Muscle of leg (tissue), 3 donors: ENCODE measurements at regions not wholly inside any gene's neighbourhood (a gene's known extent, or its start where the extent isn't known, plus 50 kb on each side); places are given as distances from the start of the nearest gene placed in this dataset.
"Not testable (repeated sequence)": the region's sequence is repeated elsewhere in the genome, so short reads cannot be mapped to it uniquely, and the experiment has no call there.

Experiments used
- DNase-seq: peaks from one replicate; pipeline ENCODE4 v3.0.0; 2013
- H3K27ac ChIP-seq: one replicate; pipeline ENCODE4 v1.5.1; 2013; ENCODE audit warnings: mild to moderate bottlenecking, low read length, control low read depth
- H3K27me3 ChIP-seq: one replicate; pipeline ENCODE4 v1.6.1; 2013; ENCODE audit warnings: low read length; ENCODE audit not compliant: control insufficient read depth, insufficient read depth
- H3K36me3 ChIP-seq: one replicate; pipeline ENCODE4 v1.6.1; 2013; ENCODE audit warnings: low read length; ENCODE audit not compliant: control insufficient read depth, insufficient read depth
- H3K4me1 ChIP-seq: one replicate; pipeline ENCODE4 v1.6.1; 2013; ENCODE audit warnings: low read length; ENCODE audit not compliant: control insufficient read depth, insufficient read depth
- H3K4me3 ChIP-seq: one replicate; pipeline ENCODE4 v1.5.1; 2013; ENCODE audit warnings: low read length, control low read depth
- H3K9me3 ChIP-seq: replicated peaks from 2 replicates; pipeline ENCODE4 v1.6.1; 2013; ENCODE audit warnings: low read depth, low read length; ENCODE audit not compliant: control insufficient read depth
- WGBS: methylation state at CpG from one replicate; pipeline ENCODE4 v1.1.5; 2013; ENCODE audit warnings: missing lambda C conversion rate; ENCODE audit not compliant: insufficient coverage; 5-methylcytosine and 5-hydroxymethylcytosine counted together

DNA sequence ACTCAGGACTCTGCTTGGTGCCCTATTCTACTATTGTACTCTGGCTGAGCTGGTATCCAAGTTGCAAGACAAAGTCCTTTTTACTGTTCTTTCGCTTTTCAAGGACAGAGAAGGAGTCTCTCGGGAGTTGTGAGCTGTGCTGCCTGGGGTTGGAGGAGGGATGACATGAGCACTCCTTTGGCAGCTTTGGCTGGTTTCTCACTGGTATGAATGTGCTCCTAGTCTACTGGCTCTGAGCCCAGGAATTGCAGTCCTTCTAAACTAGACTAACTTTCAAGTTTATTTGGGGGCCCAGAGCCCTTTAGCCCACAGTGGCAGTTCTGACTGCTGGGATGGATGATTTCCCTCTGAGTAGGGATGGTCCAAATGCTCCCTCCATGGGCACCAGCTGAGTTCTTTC lies 997.1 kb downstream of the RAB28 start:
- 100% methylated on average over 1 of the region's 2 CpGs for WGBS

GRCh38 chr4:12472087-12472486 lies 1012.1 kb downstream of the RAB28 start:
- H3K4me1 ChIP-seq = no peaks in the 10 kb centered on the region
- no CpG with 5 or more reads among the region's 2 CpGs for whole genome bisulfite sequencing
- H3K27me3 ChIP-seq = no peaks in the 10 kb centered on the region
- no peaks in the 10 kb centered on the region for H3K9me3 ChIP-seq
- no peaks in the 10 kb centered on the region for H3K36me3 ChIP-seq
- no peak overlapping the region for H3K4me3 ChIP-seq
- no peak overlapping the region for H3K27ac ChIP-seq
- DNase-seq = no peak

More for the DNA sequence above, 997.1 kb downstream of the RAB28 start:
- no peaks in the 10 kb centered on the region for H3K4me1 ChIP-seq
- no peak for DNase-seq
- H3K36me3 ChIP-seq = no peaks in the 10 kb centered on the region
- no peaks in the 10 kb centered on the region for H3K9me3 ChIP-seq
- H3K4me3 ChIP-seq = no peak overlapping the region
- no peaks in the 10 kb centered on the region for H3K27me3 ChIP-seq
- no peak overlapping the region for H3K27ac ChIP-seq

DNA sequence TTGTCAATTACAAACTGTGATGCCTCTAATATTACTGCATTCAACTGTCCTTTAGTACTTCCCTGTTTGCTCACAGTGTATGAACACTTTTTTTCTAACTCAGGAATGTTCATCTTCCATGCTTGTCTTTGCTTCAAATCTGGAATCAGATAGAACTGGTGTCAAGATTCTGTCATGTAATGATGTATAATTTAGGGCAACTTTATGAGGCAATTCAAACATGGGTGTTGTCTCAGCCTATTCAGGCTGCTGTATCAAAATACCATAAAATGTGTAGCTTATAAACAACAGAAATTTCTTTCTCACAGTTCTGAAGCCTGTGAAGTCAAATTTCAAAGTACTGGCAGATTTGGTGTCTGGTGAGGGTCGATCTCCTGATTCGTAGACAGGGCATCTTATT lies 1012.9 kb downstream of the RAB28 start:
- WGBS = no CpG with 5 or more reads among the region's 2 CpGs
- Histone ChIP-seq H3K4me1 (no peaks in the 10 kb centered on the region), H3K27me3 (no peaks in the 10 kb centered on the region), H3K9me3 (no peaks in the 10 kb centered on the region), H3K36me3 (no peaks in the 10 kb centered on the region), H3K27ac (no peak overlapping the region), H3K4me3 (no peak overlapping the region)
- DNase-seq = no peak

GRCh38 chr4:12461576-12461975 lies 1022.6 kb downstream of the RAB28 start:
- not testable (repeated sequence) for H3K9me3 ChIP-seq, H3K27me3 ChIP-seq, H3K27ac ChIP-seq, DNase-seq, H3K4me3 ChIP-seq, H3K36me3 ChIP-seq, H3K4me1 ChIP-seq
- WGBS = 100% methylated on average over 2 of the region's 5 CpGs

GRCh38 chr4:12459126-12459525 lies 1025.0 kb downstream of the RAB28 start:
- Histone ChIP-seq H3K4me1 (no peaks in the 10 kb centered on the region), H3K4me3 (no peak overlapping the region), H3K36me3 (no peaks in the 10 kb centered on the region), H3K27ac (no peak overlapping the region), H3K9me3 (peaks cover 8% of the 10 kb centered on the region), H3K27me3 (no peaks in the 10 kb centered on the region)
- DNase-seq = no peak
- 100% methylated on average over 1 of the region's 3 CpGs for WGBS

DNA sequence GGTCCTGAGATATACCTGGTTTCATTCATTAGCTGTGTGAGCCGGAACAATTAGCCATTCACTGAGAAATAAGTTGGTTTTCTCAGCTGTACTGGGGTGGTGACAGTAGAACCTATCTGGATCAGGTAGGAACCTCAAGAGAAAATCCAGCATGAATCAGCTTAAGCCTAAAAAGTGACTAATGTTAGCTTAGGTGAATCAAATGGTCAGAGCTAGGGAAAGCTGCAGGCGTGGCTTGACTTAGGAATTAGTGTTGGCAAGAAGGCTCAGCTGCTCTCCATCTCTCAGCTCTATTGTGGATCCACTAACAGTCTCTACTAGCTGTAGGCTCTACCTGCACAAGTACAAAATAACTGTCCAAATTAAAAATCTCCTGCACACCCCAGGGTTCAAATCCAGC lies 1025.5 kb downstream of the RAB28 start:
- Histone ChIP-seq H3K4me3 (no peak overlapping the region), H3K27ac (no peak overlapping the region), H3K36me3 (no peaks in the 10 kb centered on the region), H3K9me3 (peaks cover 9% of the 10 kb centered on the region), H3K27me3 (no peaks in the 10 kb centered on the region), H3K4me1 (no peaks in the 10 kb centered on the region)
- no peak for DNase-seq
- WGBS = no CpG with 5 or more reads among the region's 2 CpGs

GRCh38 chr4:12452291-12452690 lies 1023.6 kb upstream of the HS3ST1 start:
- Histone ChIP-seq H3K36me3 (no peaks in the 10 kb centered on the region), H3K4me1 (no peaks in the 10 kb centered on the region), H3K4me3 (no peak overlapping the region), H3K27ac (no peak overlapping the region), H3K9me3 (peaks cover 12% of the 10 kb centered on the region), H3K27me3 (no peaks in the 10 kb centered on the region)
- WGBS = no CpG with 5 or more reads among the region's 3 CpGs
- no peak for DNase-seq

DNA sequence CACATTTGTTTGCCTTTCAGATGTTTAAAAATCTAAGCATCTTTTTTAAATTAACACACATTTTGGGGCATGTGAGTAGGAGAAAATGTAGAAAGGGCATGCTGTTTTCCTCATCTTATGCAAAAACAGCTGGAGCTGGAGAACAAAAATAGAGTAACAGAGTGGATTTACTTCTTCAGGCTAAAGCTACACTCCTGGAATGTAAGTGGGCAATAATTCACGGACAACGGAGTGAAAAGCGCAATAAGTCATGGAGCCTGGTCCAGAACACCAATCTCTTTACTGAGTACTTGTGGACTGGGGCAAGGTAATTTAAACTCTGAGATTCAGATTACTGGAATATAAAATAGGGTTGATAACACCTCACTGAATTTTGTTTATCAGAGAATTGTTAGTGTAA lies 1018.8 kb upstream of the HS3ST1 start:
- Histone ChIP-seq H3K4me1 (no peaks in the 10 kb centered on the region), H3K27ac (no peak overlapping the region), H3K9me3 (peaks cover 6% of the 10 kb centered on the region), H3K4me3 (no peak overlapping the region), H3K27me3 (no peaks in the 10 kb centered on the region), H3K36me3 (no peaks in the 10 kb centered on the region)
- peak; percentile 39 for DNase-seq
- WGBS = 27% methylated on average over 3 of the region's 3 CpGs

GRCh38 chr4:12446657-12447185 lies 1018.0 kb upstream of the HS3ST1 start:
- Histone ChIP-seq H3K27me3 (no peaks in the 10 kb centered on the region), H3K9me3 (peaks cover 2% of the 10 kb centered on the region), H3K4me3 (no peak overlapping the region), H3K36me3 (no peaks in the 10 kb centered on the region), H3K27ac (no peak overlapping the region), H3K4me1 (no peaks in the 10 kb centered on the region)
- DNase-seq = peak; percentile 56
- WGBS = no CpG with 5 or more reads among the region's 2 CpGs

DNA sequence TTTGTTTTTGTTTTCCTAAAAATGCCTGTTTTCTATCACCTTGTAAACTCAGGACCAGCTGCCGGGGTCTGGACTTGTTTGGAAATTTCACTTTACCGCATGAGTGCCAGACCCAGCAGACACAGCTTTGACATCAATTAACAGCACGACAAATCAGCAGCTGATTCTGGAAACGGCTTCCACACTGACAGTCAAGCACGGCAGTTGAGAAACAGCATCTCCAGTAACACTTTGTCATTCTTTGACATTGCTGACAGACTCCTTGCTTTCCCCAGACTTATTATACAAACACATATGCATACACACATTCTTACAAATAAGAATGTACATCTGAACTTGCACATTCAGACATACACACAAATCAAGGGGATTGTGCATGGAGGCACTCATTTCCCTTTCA lies 1017.6 kb upstream of the HS3ST1 start:
- no peaks in the 10 kb centered on the region for H3K27me3 ChIP-seq
- DNase-seq = peak; percentile 5
- no peaks in the 10 kb centered on the region for H3K9me3 ChIP-seq
- H3K36me3 ChIP-seq = no peaks in the 10 kb centered on the region
- H3K27ac ChIP-seq = no peak overlapping the region
- H3K4me1 ChIP-seq = no peaks in the 10 kb centered on the region
- no peak overlapping the region for H3K4me3 ChIP-seq
- 9% methylated on average over 5 of the region's 5 CpGs for WGBS

DNA sequence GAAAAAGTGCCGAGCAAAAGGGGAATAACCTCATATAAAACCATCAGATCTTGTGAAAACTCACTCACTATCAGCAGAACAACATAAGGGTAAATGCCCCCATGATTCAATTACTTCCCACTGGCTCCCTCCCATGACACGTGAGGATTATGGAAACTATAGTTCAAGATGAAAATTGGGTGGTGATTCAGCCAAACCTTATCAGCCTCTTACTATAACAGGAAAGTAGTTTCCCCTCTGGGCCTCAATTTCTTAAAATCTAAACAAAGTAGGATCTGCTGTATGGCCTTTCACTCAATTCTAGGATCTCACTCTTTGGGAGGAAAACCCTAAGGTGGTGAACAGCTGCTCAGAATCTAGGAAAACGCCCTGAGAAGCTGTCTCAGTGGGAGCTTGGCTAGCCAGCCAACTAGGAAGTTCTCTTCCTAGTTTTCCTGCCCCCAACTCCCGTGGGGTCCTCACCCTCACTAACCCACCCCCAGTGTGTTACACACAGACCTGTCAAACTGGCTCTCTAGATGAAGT lies 1017.1 kb upstream of the HS3ST1 start:
- no peak for DNase-seq

More for the DNA sequence above, 1017.1 kb upstream of the HS3ST1 start:
- Histone ChIP-seq H3K27me3 (no peaks in the 10 kb centered on the region), H3K4me3 (no peak overlapping the region), H3K27ac (no peak overlapping the region), H3K9me3 (no peaks in the 10 kb centered on the region), H3K4me1 (no peaks in the 10 kb centered on the region), H3K36me3 (no peaks in the 10 kb centered on the region)
- WGBS = 11% methylated on average over 1 of the region's 4 CpGs
